PC-9 (cell line): ENCODE measurements at regions not wholly inside any gene's neighbourhood (a gene's known extent, or its start where the extent isn't known, plus 50 kb on each side); places are given as distances from the start of the nearest gene placed in this dataset.

Source experiments
- CTCF ChIP-seq: fragments of 200-600 bp; sonication (generic); conservative IDR thresholded peaks from 2 replicates; pipeline ENCODE4 v1.6.1; 2017; ENCODE audit warnings: mixed run types, antibody characterized with exemption, mild to moderate bottlenecking, moderate library complexity
- EZH2 ChIP-seq: fragments of 200-600 bp; sonication (generic); IDR thresholded peaks from 2 replicates; pipeline ENCODE4 v1.8.0; 2017; ENCODE audit warnings: antibody characterized with exemption, low read depth

DNA sequence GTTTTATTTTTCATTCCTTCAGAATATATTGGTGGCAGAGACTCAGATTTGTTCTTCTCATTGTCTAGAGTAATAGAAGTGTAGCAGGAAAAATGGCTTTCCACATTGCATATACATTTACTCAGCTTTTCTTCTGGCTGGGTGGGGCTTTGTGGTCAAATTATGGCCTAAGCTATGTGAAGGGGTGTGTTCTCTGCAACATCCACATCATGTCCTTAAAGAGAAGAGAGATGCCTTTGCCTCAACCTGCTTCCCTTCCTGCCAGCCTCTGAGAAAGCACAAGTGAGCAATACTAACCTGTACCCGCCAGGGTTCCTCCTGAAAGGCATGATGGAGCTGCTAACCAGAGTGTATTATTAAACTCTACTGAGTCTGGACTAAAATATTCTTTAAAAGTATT, 695.6 kb upstream of the FAM241A start:
- no peak for TF ChIP-seq CTCF
- TF ChIP-seq EZH2: no peak
